CD4-positive, alpha-beta T cell treated with Interleukin-6 for 4 hours (primary cell): ENCODE measurements at regions not wholly inside any gene's neighbourhood (a gene's known extent, or its start where the extent isn't known, plus 50 kb on each side); places are given as distances from the start of the nearest gene placed in this dataset.
"Not testable (repeated sequence)": the region's sequence is repeated elsewhere in the genome, so short reads cannot be mapped to it uniquely, and the experiment has no call there.

Experiments used
- DNase-seq: peaks from one replicate; pipeline ENCODE4 v3.0.0-alpha.2; 2020; ENCODE audit warnings: mixed read lengths

DNA sequence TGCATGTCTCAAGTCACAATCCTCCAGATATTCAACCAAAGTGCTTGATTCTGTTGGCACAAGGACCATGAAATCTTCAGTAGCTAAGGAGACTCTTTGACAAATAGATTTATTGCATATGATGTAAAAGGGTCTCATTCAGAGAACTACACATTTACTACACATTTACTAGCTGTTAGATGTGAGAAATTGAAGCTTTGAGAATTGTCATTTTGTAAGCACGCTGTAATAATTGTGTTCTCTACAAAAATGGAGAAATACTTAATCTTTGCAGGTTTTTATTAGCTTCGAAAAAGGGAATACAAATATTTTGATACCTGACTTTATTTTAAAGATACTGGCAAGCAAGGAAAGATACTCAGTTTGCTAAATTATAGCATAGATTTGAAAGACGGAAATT is 70.2 kb upstream of the CHD2 start:
- DNase-seq, result no peak

DNA sequence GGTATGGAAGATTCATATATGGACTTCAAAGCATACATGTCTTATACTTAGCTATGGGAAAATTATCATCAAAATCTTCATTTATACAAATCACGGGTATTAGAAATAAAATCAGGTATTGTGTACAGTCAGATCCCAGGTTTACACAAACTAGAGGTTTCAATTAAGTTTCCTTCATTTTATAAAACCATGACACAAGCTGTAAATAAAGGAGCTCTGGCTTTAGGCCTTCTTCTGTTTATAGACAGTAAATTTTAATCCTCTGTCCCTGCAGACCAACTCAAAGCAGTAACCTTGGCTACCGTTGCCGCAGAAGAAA is 68.8 kb upstream of the CHD2 start:
- no peak for DNase-seq

GRCh38 chr15:92831655-92832328 is 68.3 kb upstream of the CHD2 start:
- peak; percentile 92 for DNase-seq

DNA sequence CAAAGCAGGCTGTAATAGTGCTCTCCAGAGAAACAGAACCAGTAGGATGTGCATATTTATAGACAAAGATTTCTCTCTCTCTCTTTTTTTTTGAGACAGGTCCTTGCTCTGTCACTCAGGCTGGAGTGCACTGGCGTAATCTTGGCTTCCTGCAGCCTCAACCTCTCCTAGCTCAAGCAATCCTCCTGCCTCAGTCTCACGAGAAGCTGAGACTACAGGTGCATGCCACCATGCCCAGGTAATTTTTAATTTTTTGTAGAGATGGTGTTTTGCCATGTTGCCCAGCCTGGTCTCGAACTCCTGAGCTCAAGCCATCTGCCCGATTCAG is 67.1 kb upstream of the CHD2 start:
- DNase-seq, result peak; percentile 58

- no peak for DNase-seq
Measured at GRCh38 chr15:92833493-92834271, 66.4 kb upstream of the CHD2 start.

GRCh38 chr15:92839696-92840095 is 60.4 kb upstream of the CHD2 start:
- DNase-seq, result peak; percentile 46

- no peak for DNase-seq
Measured at GRCh38 chr15:92840149-92840548, 60.0 kb upstream of the CHD2 start.

DNA sequence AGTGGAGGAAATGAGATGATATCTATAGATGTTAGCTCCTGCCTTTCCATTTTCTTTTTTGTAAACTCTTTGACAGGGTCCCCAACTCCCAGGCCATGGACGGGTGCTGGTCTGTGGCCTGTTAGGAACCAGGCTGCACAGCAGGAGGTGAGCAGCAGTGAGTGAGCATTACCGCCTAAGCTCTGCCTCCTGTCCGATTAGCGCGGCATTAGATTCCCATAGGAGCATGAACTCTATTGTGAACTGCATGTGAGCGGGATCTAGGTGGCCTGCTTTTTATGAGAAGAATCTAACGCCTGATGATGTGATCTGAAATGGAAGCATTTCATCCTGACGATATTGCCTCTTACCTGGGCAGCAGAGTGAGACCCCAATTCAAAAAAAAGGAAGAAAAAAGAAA is 56.8 kb upstream of the CHD2 start:
- DNase-seq, result no peak

GRCh38 chr15:92843814-92844213 is 56.3 kb upstream of the CHD2 start:
- peak; percentile 66 for DNase-seq

DNA sequence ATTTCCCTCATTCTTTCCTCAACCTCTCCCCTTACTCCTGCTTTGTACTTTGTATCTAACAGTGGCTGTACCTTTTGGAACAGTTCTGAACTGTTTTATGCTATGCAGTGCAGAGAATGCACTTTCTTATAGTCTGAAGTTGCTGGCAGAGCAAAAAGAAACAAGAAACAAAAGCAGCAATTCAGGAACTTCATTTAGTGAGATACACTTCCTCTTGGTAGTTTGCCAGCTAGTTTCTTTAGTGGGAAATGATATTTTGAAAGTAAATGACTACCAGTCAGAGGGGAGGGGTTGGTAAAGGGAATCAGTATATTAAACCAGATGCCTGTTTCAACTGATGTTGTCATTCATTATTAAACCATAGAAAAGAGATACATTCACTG is 55.0 kb upstream of the CHD2 start:
- DNase-seq, result no peak

GRCh38 chr15:92846741-92847140 is 53.4 kb upstream of the CHD2 start:
- no peak for DNase-seq

DNA sequence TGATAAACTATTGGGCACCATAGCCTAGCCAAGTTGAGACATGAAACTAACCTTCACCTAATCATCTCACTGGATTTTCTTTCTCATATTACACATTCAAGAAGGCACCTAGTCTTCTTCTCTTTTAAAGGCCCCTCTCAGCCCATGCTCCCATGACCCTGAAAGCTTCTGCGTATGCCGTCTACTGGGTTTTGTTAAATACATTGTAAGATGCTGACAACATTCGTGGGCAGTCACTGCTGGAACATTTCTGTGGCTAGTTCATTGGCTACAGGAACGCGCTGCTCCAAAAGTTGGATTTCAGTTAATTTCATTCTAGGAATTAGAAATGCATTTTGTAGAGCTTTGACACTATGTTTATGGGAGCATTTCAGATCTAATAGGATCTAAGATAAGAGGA is 52.3 kb upstream of the CHD2 start:
- no peak for DNase-seq

DNA sequence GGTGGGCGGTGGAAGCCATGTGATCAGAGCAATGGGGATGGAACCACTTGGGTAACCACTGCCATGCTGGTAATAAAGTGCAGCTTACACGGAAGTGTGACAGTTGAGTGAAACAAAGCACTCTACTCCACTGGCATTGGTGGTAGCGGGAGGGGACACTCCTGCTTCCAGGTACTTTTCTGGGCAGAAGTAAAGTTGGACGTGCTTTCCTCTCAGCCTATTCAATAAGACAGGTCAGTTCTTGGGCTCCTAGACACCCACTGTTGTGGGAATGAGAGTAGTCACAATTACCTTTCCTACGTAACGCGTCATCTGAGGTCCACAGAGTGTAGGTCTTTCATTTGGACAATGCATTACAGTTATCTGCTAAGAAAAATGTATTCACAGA is 51.7 kb upstream of the CHD2 start:
- DNase-seq, result no peak

DNA sequence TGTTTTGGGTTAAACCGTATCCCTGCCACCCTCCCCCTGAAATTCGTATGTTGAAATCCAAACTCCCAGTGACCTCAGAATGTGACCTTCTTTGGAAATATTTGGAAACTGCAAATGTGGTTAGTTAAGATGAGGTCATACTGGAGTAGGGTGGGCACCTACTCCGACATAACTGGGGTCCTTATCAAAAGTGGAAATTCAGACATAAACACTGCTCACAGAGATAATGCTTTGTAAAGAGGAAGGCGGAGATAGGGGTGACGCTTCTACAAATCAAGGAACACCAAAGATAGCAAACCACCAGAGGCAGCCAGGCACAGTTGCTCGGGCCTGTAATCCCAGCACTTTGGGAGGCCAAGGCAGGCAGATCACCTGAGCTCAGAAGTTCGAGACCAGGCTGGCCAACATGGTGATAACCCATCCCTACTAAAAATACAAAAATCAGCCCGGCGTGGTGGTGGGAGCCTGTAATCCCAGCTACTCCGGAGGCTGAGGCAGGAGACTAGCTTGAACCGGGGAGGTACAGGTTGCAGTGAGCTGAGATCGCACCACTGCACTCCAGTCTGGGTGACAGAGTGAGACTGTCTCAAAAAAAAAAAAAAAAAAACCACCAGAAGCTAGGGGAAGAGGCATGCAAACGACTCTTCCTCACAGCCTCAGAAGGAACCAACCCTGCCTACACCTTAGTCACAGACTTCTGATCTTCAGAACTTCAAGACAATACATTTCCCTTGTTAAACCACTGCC is 51.1 kb upstream of the CHD2 start:
- DNase-seq, result peak; percentile 68

- not testable (repeated sequence) for DNase-seq
Measured at GRCh38 chr15:92850218-92850617, 49.9 kb upstream of the CHD2 start.
